ENCODE measurements at regions not wholly inside any gene's neighbourhood (a gene's known extent, or its start where the extent isn't known, plus 50 kb on each side); places are given as distances from the start of the nearest gene placed in this dataset.

GRCh38 chr14:103246070-103246469 is 88.0 kb upstream of the EIF5 start:
- no peak for TF ChIP-seq EZH2 (IDR thresholded peaks at IDR 0.05)
- no peak for TF ChIP-seq POLR2AphosphoS5 (IDR thresholded peaks at IDR 0.05; ENCODE audit: borderline replicate concordance, low read depth, low read length)
- no peak for TF ChIP-seq FOXP2 (optimal IDR thresholded peaks at IDR 0.05; ENCODE audit: control extremely low read depth, extremely low read length, insufficient read depth)

GRCh38 chr14:103247169-103247606 is 86.8 kb upstream of the EIF5 start:
- TF ChIP-seq EZH2 (IDR thresholded peaks at IDR 0.05) (no peak), POLR2AphosphoS5 (IDR thresholded peaks at IDR 0.05; ENCODE audit: borderline replicate concordance, low read depth, low read length) (no peak)
- Histone ChIP-seq H3K9ac (ENCODE audit: insufficient read length) (no peak overlapping the region), H3K4me3 (no peak overlapping the region), H3K27ac (no peak overlapping the region), H3K9me3 (ENCODE audit: low read depth, low read length) (no peaks in the 10 kb centered on the region), H3K36me3 (ENCODE audit: insufficient read depth, low read length) (no peaks in the 10 kb centered on the region)
- no peak for DNase-seq (ENCODE audit: low read depth, low spot score)

More at GRCh38 chr14:103246070-103246469, 88.0 kb upstream of the EIF5 start:
- H3K36me3 ChIP-seq (ENCODE audit: insufficient read depth, low read length), result no peaks in the 10 kb centered on the region
- H3K9ac ChIP-seq (ENCODE audit: insufficient read length), result no peak overlapping the region
- no peak overlapping the region for H3K4me3 ChIP-seq
- no peaks in the 10 kb centered on the region for H3K9me3 ChIP-seq (ENCODE audit: low read depth, low read length)
- no peak overlapping the region for H3K27ac ChIP-seq
- DNase-seq (ENCODE audit: low read depth, low spot score), result no peak

GRCh38 chr14:103250181-103250580 is 83.9 kb upstream of the EIF5 start:
- TF ChIP-seq EZH2 (IDR thresholded peaks at IDR 0.05), result no peak
- no peak for TF ChIP-seq POLR2AphosphoS5 (IDR thresholded peaks at IDR 0.05; ENCODE audit: borderline replicate concordance, low read depth, low read length)
- no peak for TF ChIP-seq FOXP2 (optimal IDR thresholded peaks at IDR 0.05; ENCODE audit: control extremely low read depth, extremely low read length, insufficient read depth)
- H3K4me3 ChIP-seq, result no peak overlapping the region

GRCh38 chr14:103250874-103251273 is 83.2 kb upstream of the EIF5 start:
- Histone ChIP-seq H3K36me3 (ENCODE audit: insufficient read depth, low read length) (no peaks in the 10 kb centered on the region), H3K9ac (ENCODE audit: insufficient read length) (no peak overlapping the region), H3K4me3 (no peak overlapping the region), H3K9me3 (ENCODE audit: low read depth, low read length) (no peaks in the 10 kb centered on the region), H3K27ac (no peak overlapping the region)
- no peak for DNase-seq (ENCODE audit: low read depth, low spot score)
- TF ChIP-seq EZH2 (IDR thresholded peaks at IDR 0.05) (no peak), FOXP2 (optimal IDR thresholded peaks at IDR 0.05; ENCODE audit: control extremely low read depth, extremely low read length, insufficient read depth) (no peak), POLR2AphosphoS5 (IDR thresholded peaks at IDR 0.05; ENCODE audit: borderline replicate concordance, low read depth, low read length) (no peak)

More at GRCh38 chr14:103250181-103250580, 83.9 kb upstream of the EIF5 start:
- no peak for DNase-seq (ENCODE audit: low read depth, low spot score)
- Histone ChIP-seq H3K27ac (no peak overlapping the region), H3K36me3 (ENCODE audit: insufficient read depth, low read length) (no peaks in the 10 kb centered on the region), H3K9me3 (ENCODE audit: low read depth, low read length) (no peaks in the 10 kb centered on the region), H3K9ac (ENCODE audit: insufficient read length) (no peak overlapping the region)

- H3K4me3 ChIP-seq, result no peak overlapping the region
- no peaks in the 10 kb centered on the region for H3K36me3 ChIP-seq (ENCODE audit: insufficient read depth, low read length)
Measured at GRCh38 chr14:103255555-103255954, 78.5 kb upstream of the EIF5 start.

GRCh38 chr14:103256406-103256805 is 77.6 kb upstream of the EIF5 start:
- no peak for TF ChIP-seq EZH2 (IDR thresholded peaks at IDR 0.05)
- TF ChIP-seq FOXP2 (optimal IDR thresholded peaks at IDR 0.05; ENCODE audit: control extremely low read depth, extremely low read length, insufficient read depth), result no peak
- no peak for TF ChIP-seq POLR2AphosphoS5 (IDR thresholded peaks at IDR 0.05; ENCODE audit: borderline replicate concordance, low read depth, low read length)
- no peak overlapping the region for H3K27ac ChIP-seq
- no peak overlapping the region for H3K4me3 ChIP-seq
- DNase-seq (ENCODE audit: low read depth, low spot score), result no peak
- H3K9me3 ChIP-seq (ENCODE audit: low read depth, low read length), result no peaks in the 10 kb centered on the region
- H3K36me3 ChIP-seq (ENCODE audit: insufficient read depth, low read length), result no peaks in the 10 kb centered on the region
- H3K9ac ChIP-seq (ENCODE audit: insufficient read length), result no peak overlapping the region

More at GRCh38 chr14:103255555-103255954, 78.5 kb upstream of the EIF5 start:
- no peak for DNase-seq (ENCODE audit: low read depth, low spot score)
- Histone ChIP-seq H3K9me3 (ENCODE audit: low read depth, low read length) (no peaks in the 10 kb centered on the region), H3K9ac (ENCODE audit: insufficient read length) (no peak overlapping the region), H3K27ac (no peak overlapping the region)
- no peak for TF ChIP-seq FOXP2 (optimal IDR thresholded peaks at IDR 0.05; ENCODE audit: control extremely low read depth, extremely low read length, insufficient read depth)
- no peak for TF ChIP-seq EZH2 (IDR thresholded peaks at IDR 0.05)
- TF ChIP-seq POLR2AphosphoS5 (IDR thresholded peaks at IDR 0.05; ENCODE audit: borderline replicate concordance, low read depth, low read length), result no peak

- no peak for TF ChIP-seq POLR2AphosphoS5 (IDR thresholded peaks at IDR 0.05; ENCODE audit: borderline replicate concordance, low read depth, low read length)
- TF ChIP-seq EZH2 (IDR thresholded peaks at IDR 0.05), result no peak
- TF ChIP-seq FOXP2 (optimal IDR thresholded peaks at IDR 0.05; ENCODE audit: control extremely low read depth, extremely low read length, insufficient read depth), result no peak
- Histone ChIP-seq H3K36me3 (ENCODE audit: insufficient read depth, low read length) (no peaks in the 10 kb centered on the region), H3K9ac (ENCODE audit: insufficient read length) (no peak overlapping the region), H3K9me3 (ENCODE audit: low read depth, low read length) (no peaks in the 10 kb centered on the region), H3K27ac (no peak overlapping the region), H3K4me3 (no peak overlapping the region)
- no peak for DNase-seq (ENCODE audit: low read depth, low spot score)
Measured at GRCh38 chr14:103257211-103257962, 76.7 kb upstream of the EIF5 start.

- H3K9ac ChIP-seq (ENCODE audit: insufficient read length), result no peak overlapping the region
- TF ChIP-seq POLR2AphosphoS5 (IDR thresholded peaks at IDR 0.05; ENCODE audit: borderline replicate concordance, low read depth, low read length), result no peak
- no peak for TF ChIP-seq EZH2 (IDR thresholded peaks at IDR 0.05)
- TF ChIP-seq FOXP2 (optimal IDR thresholded peaks at IDR 0.05; ENCODE audit: control extremely low read depth, extremely low read length, insufficient read depth), result no peak
- no peak for DNase-seq (ENCODE audit: low read depth, low spot score)
Measured at GRCh38 chr14:103258211-103258610, 75.8 kb upstream of the EIF5 start.

More at GRCh38 chr14:103258211-103258610, 75.8 kb upstream of the EIF5 start:
- H3K9me3 ChIP-seq (ENCODE audit: low read depth, low read length), result no peaks in the 10 kb centered on the region
- H3K36me3 ChIP-seq (ENCODE audit: insufficient read depth, low read length), result no peaks in the 10 kb centered on the region
- no peak overlapping the region for H3K4me3 ChIP-seq
- no peak overlapping the region for H3K27ac ChIP-seq

Data from SK-N-MC (cell line).